ENCODE measurements at regions not wholly inside any gene's neighbourhood (a gene's known extent, or its start where the extent isn't known, plus 50 kb on each side); places are given as distances from the start of the nearest gene placed in this dataset.

DNA sequence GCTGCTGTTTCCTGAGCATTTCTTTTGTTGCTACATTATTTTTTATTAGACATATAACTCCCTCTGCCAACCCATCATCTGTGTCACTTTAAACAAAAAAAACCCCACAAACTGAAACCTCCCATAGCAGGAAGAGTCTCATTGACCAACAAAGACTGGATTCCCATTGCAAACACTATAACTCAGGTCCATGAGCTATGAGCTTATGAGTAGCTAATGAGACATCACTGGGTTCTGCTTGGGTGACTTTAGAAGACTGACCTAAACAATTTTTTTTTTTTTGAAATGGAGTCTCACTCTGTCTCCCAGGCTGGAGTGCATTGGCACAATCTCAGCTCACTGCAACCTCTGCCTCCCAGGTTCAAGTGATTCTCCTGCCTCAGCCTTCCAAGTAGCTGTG is 212.8 kb downstream of the LTN1 start:
- Histone ChIP-seq H3K36me3 (ENCODE audit: control insufficient read depth in 2 of 2, extremely low read depth in 1 of 2, insufficient read depth in 2 of 2, low read length in 2 of 2) (no peaks in the 10 kb centered on the region), H3K4me3 (ENCODE audit: control insufficient read depth in 2 of 3, extremely low read depth in 1 of 3, insufficient read depth in 2 of 3, low read depth in 1 of 3, low read length in 3 of 3) (no peak overlapping the region), H2AFZ (ENCODE audit: control insufficient read depth, low read length) (no peak overlapping the region), H3K79me2 (ENCODE audit: control insufficient read depth, insufficient read depth, low read length) (no peaks in the 10 kb centered on the region), H3K27me3 (ENCODE audit: control insufficient read depth, extremely low read depth, insufficient read depth, low read length) (no peaks in the 10 kb centered on the region), H3K9me3 (ENCODE audit: control insufficient read depth, low read depth, low read length) (no peaks in the 10 kb centered on the region), H4K20me1 (ENCODE audit: control insufficient read depth, extremely low read depth, insufficient read depth, low read length) (no peaks in the 10 kb centered on the region), H3K27ac (ENCODE audit: control insufficient read depth, insufficient read depth, low read length) (no peak overlapping the region), H3K4me2 (ENCODE audit: control insufficient read depth, extremely low read depth, insufficient read depth, low read depth, low read length) (no peak overlapping the region), H3K9ac (ENCODE audit: control insufficient read depth, extremely low read depth, insufficient read depth, low read length) (no peak overlapping the region), H3K4me1 (ENCODE audit: control insufficient read depth, extremely low read depth, insufficient read depth, low read length) (no peaks in the 10 kb centered on the region), H3K9me1 (ENCODE audit: control insufficient read depth, extremely low read depth, insufficient read depth, low read length) (no peaks in the 10 kb centered on the region)
- TF ChIP-seq, protein P1, sequence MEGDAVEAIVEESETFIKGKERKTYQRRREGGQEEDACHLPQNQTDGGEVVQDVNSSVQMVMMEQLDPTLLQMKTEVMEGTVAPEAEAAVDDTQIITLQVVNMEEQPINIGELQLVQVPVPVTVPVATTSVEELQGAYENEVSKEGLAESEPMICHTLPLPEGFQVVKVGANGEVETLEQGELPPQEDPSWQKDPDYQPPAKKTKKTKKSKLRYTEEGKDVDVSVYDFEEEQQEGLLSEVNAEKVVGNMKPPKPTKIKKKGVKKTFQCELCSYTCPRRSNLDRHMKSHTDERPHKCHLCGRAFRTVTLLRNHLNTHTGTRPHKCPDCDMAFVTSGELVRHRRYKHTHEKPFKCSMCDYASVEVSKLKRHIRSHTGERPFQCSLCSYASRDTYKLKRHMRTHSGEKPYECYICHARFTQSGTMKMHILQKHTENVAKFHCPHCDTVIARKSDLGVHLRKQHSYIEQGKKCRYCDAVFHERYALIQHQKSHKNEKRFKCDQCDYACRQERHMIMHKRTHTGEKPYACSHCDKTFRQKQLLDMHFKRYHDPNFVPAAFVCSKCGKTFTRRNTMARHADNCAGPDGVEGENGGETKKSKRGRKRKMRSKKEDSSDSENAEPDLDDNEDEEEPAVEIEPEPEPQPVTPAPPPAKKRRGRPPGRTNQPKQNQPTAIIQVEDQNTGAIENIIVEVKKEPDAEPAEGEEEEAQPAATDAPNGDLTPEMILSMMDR (optimal IDR thresholded peaks at IDR 0.05 in 1 of 3, IDR thresholded peaks at IDR 0.05 in 1 of 3, conservative IDR thresholded peaks at IDR 0.05 in 1 of 3; ENCODE audit: extremely low read depth in 1 of 3, insufficient read depth in 2 of 3, low read length in 3 of 3), result no peak
- TF ChIP-seq EZH2 (IDR thresholded peaks at IDR 0.05; ENCODE audit: low read length), result no peak
- dilution Hi-C loops (cut with MboI; ENCODE audit: extremely low pct_ligation_motif_present, low sequenced_read_pairs), result no loop called here
- DNase-seq (ENCODE audit: low read depth, low spot score), result no peak
- no peak for FAIRE-seq

GRCh38 chr21:28776251-28776650 is 216.4 kb downstream of the LTN1 start:
- no peak overlapping the region for H2AFZ ChIP-seq (ENCODE audit: control insufficient read depth, low read length)
- no peak for DNase-seq (ENCODE audit: low read depth, low spot score)
- dilution Hi-C loops (cut with MboI; ENCODE audit: extremely low pct_ligation_motif_present, low sequenced_read_pairs), result no loop called here
- no peak overlapping the region for H3K4me2 ChIP-seq (ENCODE audit: control insufficient read depth, extremely low read depth, insufficient read depth, low read depth, low read length)
- TF ChIP-seq EZH2 (IDR thresholded peaks at IDR 0.05; ENCODE audit: low read length), result no peak
- TF ChIP-seq, protein P1 (optimal IDR thresholded peaks at IDR 0.05 in 1 of 3, IDR thresholded peaks at IDR 0.05 in 1 of 3, conservative IDR thresholded peaks at IDR 0.05 in 1 of 3; ENCODE audit: extremely low read depth in 1 of 3, insufficient read depth in 2 of 3, low read length in 3 of 3), result no peak
- FAIRE-seq, result no peak
- no peak overlapping the region for H3K27ac ChIP-seq (ENCODE audit: control insufficient read depth, insufficient read depth, low read length)
- H3K4me1 ChIP-seq (ENCODE audit: control insufficient read depth, extremely low read depth, insufficient read depth, low read length), result no peaks in the 10 kb centered on the region
- no peak overlapping the region for H3K4me3 ChIP-seq (ENCODE audit: control insufficient read depth in 2 of 3, extremely low read depth in 1 of 3, insufficient read depth in 2 of 3, low read depth in 1 of 3, low read length in 3 of 3)
- no peaks in the 10 kb centered on the region for H3K9me3 ChIP-seq (ENCODE audit: control insufficient read depth, low read depth, low read length)
- no peaks in the 10 kb centered on the region for H3K79me2 ChIP-seq (ENCODE audit: control insufficient read depth, insufficient read depth, low read length)
- H3K9me1 ChIP-seq (ENCODE audit: control insufficient read depth, extremely low read depth, insufficient read depth, low read length), result no peaks in the 10 kb centered on the region
- no peaks in the 10 kb centered on the region for H4K20me1 ChIP-seq (ENCODE audit: control insufficient read depth, extremely low read depth, insufficient read depth, low read length)
- H3K27me3 ChIP-seq (ENCODE audit: control insufficient read depth, extremely low read depth, insufficient read depth, low read length), result no peaks in the 10 kb centered on the region
- H3K9ac ChIP-seq (ENCODE audit: control insufficient read depth, extremely low read depth, insufficient read depth, low read length), result no peak overlapping the region
- H3K36me3 ChIP-seq (ENCODE audit: control insufficient read depth in 2 of 2, extremely low read depth in 1 of 2, insufficient read depth in 2 of 2, low read length in 2 of 2), result no peaks in the 10 kb centered on the region
